Esophagus muscularis mucosa (tissue), 4 donors: ENCODE measurements at regions not wholly inside any gene's neighbourhood (a gene's known extent, or its start where the extent isn't known, plus 50 kb on each side); places are given as distances from the start of the nearest gene placed in this dataset.

ENCODE experiments used
- DNase-seq: peaks from one replicate; pipeline ENCODE4 v3.0.0-alpha.2; 2017; ENCODE audit errors: extremely low spot score
- H3K27ac ChIP-seq, 4 donors: fragments of 200-600 bp; sonication (generic); replicated peaks in 1 of 4; 1 replicate in 3 of 4; 2 replicates in 1 of 4; pipeline ENCODE4 v1.5.1; 2016 to 2019; ENCODE audit warnings: mild to moderate bottlenecking in 1 of 4
- H3K27me3 ChIP-seq, 4 donors: fragments of 200-600 bp; sonication (generic); one replicate each; pipeline versions ENCODE4 v1.5.1 to v1.6.0; 2016 to 2019
- H3K36me3 ChIP-seq, 4 donors: fragments of 200-600 bp; sonication (generic); one replicate each; pipeline ENCODE4 v1.5.1; 2016 to 2019
- H3K4me1 ChIP-seq, 4 donors: fragments of 200-600 bp; sonication (generic); one replicate each; pipeline ENCODE4 v1.5.1; 2016 to 2019
- H3K4me3 ChIP-seq, 4 donors: fragments of 200-600 bp; sonication (generic); 1 replicate in 2 of 4; 2 replicates in 2 of 4; pipeline ENCODE4 v1.5.1; 2016 to 2019; ENCODE audit warnings: mild to moderate bottlenecking in 4 of 4, moderate library complexity in 1 of 4
- H3K9me3 ChIP-seq, 4 donors: fragments of 200-600 bp; sonication (generic); 1 replicate in 3 of 4; 2 replicates in 1 of 4; pipeline ENCODE4 v1.5.1; 2016 to 2019
- CTCF ChIP-seq, 3 experiments: fragments of 200-600 bp in 2 of 3; fragments of 450-650 bp in 1 of 3; sonication (generic) in 2 of 3; IDR thresholded peaks; one replicate each; pipeline ENCODE4 v1.5.1; 2017 to 2019; ENCODE audit warnings: antibody characterized with exemption in 3 of 3, mild to moderate bottlenecking in 2 of 3, moderate library complexity in 1 of 3
- EP300 ChIP-seq: sonication (generic); formaldehyde crosslinking; IDR thresholded peaks from one replicate; pipeline ENCODE4 v1.6.1; 2017; ENCODE audit warnings: antibody characterized with exemption
- POLR2A ChIP-seq: fragments of 450-650 bp; IDR thresholded peaks from one replicate; pipeline ENCODE4 v1.6.1; 2017; ENCODE audit warnings: antibody characterized with exemption, moderate library complexity, mild to moderate bottlenecking, low read depth
- POLR2AphosphoS5 ChIP-seq, 2 donors: sonication (generic); formaldehyde crosslinking; IDR thresholded peaks; one replicate each; pipeline ENCODE4 v1.6.1; 2017; ENCODE audit warnings: antibody characterized with exemption in 2 of 2
- intact Hi-C: fragments of 100-400 bp; cut with DNase I; formaldehyde crosslinking; loops from one replicate; pipeline ENCODE4 v1.15.1; 2023

GRCh38 chr3:38878646-38879045 is 62.6 kb upstream of the SCN10A start:
- intact Hi-C loops, result no loop called here
- TF ChIP-seq EP300 (no peak), POLR2A (no peak), POLR2AphosphoS5 (IDR thresholded peaks at IDR 0.05) (no peak), CTCF (IDR thresholded peaks at IDR 0.05) (no peak)
- no peak overlapping the region for H3K4me3 ChIP-seq
- H3K4me1 ChIP-seq, result no peaks in the 10 kb centered on the region
- H3K36me3 ChIP-seq, result no peaks in the 10 kb centered on the region
- DNase-seq, result no peak
- H3K27me3 ChIP-seq, result no peaks in the 10 kb centered on the region
- no peaks in the 10 kb centered on the region for H3K9me3 ChIP-seq
- no peak overlapping the region for H3K27ac ChIP-seq
